GM18505 (cell line): ENCODE measurements at regions not wholly inside any gene's neighbourhood (a gene's known extent, or its start where the extent isn't known, plus 50 kb on each side); places are given as distances from the start of the nearest gene placed in this dataset.

Experiments
- ATAC-seq: cut with Tn5 transposase; IDR thresholded peaks from one replicate; pipeline ENCODE4 v1.9.1; 2021; ENCODE audit not compliant: unreplicated experiment
- POLR2A ChIP-seq: IDR thresholded peaks from 4 replicates; pipeline ENCODE4 v1.6.1; 2011; ENCODE audit warnings: borderline replicate concordance; ENCODE audit not compliant: insufficient read depth, insufficient read length; ENCODE audit errors: extremely low read depth

- no peak for ATAC-seq
- TF ChIP-seq POLR2A: no peak
Observed at GRCh38 chr3:86175593-86176444, 815.1 kb downstream of the VGLL3 start.

GRCh38 chr3:86175051-86175536, 815.9 kb downstream of the VGLL3 start:
- no peak for TF ChIP-seq POLR2A
- ATAC-seq: no peak

- no peak for ATAC-seq
- TF ChIP-seq POLR2A: no peak
Observed at GRCh38 chr3:86173401-86173800, 817.5 kb downstream of the VGLL3 start.

- no peak for ATAC-seq
- TF ChIP-seq POLR2A: no peak
Observed at GRCh38 chr3:86168512-86168911, 822.4 kb downstream of the VGLL3 start.

GRCh38 chr3:86162521-86162920, 828.4 kb downstream of the VGLL3 start:
- ATAC-seq: no peak

GRCh38 chr3:86161493-86161892, 829.5 kb downstream of the VGLL3 start:
- no peak for TF ChIP-seq POLR2A

More at GRCh38 chr3:86162521-86162920, 828.4 kb downstream of the VGLL3 start:
- no peak for TF ChIP-seq POLR2A

GRCh38 chr3:86152620-86153019, 838.3 kb downstream of the VGLL3 start:
- no peak for TF ChIP-seq POLR2A
- ATAC-seq: no peak

More at GRCh38 chr3:86161493-86161892, 829.5 kb downstream of the VGLL3 start:
- no peak for ATAC-seq

- ATAC-seq: no peak
- no peak for TF ChIP-seq POLR2A
Observed at GRCh38 chr3:86149054-86149453, 841.9 kb downstream of the VGLL3 start.

- TF ChIP-seq POLR2A: no peak
- no peak for ATAC-seq
Observed at GRCh38 chr3:86147119-86147518, 843.8 kb downstream of the VGLL3 start.

- TF ChIP-seq POLR2A: no peak
- ATAC-seq: no peak
Observed at GRCh38 chr3:86126552-86126951, 864.4 kb downstream of the VGLL3 start.
